DND-41 (cell line): ENCODE measurements at regions not wholly inside any gene's neighbourhood (a gene's known extent, or its start where the extent isn't known, plus 50 kb on each side); places are given as distances from the start of the nearest gene placed in this dataset.

Experiments
- ATAC-seq: fragments of 200-7000 bp; cut with Tn5 transposase; 3 replicates; pipeline ENCODE4 v1.9.1; 2021; ENCODE audit warnings: low read depth; ENCODE audit not compliant: insufficient read depth
- DNase-seq: peaks from one replicate; pipeline ENCODE4 v3.0.0-alpha.2; 2020
- H2AFZ ChIP-seq: 2 replicates; pipeline ENCODE4 v1.6.0; 2012; ENCODE audit warnings: low read depth, low read length
- H3K27ac ChIP-seq: 2 replicates; pipeline ENCODE4 v1.5.1; 2012; ENCODE audit warnings: low read length, inconsistent platforms
- H3K27me3 ChIP-seq: fragments of 200-600 bp; sonication (generic); 2 replicates; pipeline ENCODE4 v1.6.0; 2012; ENCODE audit warnings: low read length, mild to moderate bottlenecking, inconsistent platforms; ENCODE audit not compliant: insufficient read depth, poor library complexity
- H3K36me3 ChIP-seq: 2 replicates; pipeline ENCODE4 v1.5.1; 2012; ENCODE audit warnings: low read length, inconsistent platforms; ENCODE audit not compliant: insufficient read depth
- H3K4me1 ChIP-seq: 2 replicates; pipeline ENCODE4 v1.5.1; 2012; ENCODE audit warnings: mild to moderate bottlenecking, low read length; ENCODE audit not compliant: insufficient read depth
- H3K4me2 ChIP-seq: 2 replicates; pipeline ENCODE4 v1.6.0; 2012; ENCODE audit warnings: mild to moderate bottlenecking, moderate library complexity, low read length, inconsistent platforms; ENCODE audit not compliant: insufficient read depth
- H3K4me3 ChIP-seq, 2 experiments: fragments of 200-600 bp in 1 of 2; shearing (Covaris generic) in 1 of 2; 2 replicates each; pipeline ENCODE4 v1.5.1; 2012 to 2016; ENCODE audit warnings: inconsistent platforms in 2 of 2, low read length in 2 of 2, mild to moderate bottlenecking in 2 of 2, low read depth in 1 of 2, moderate library complexity in 1 of 2
- H3K79me2 ChIP-seq: 2 replicates; pipeline ENCODE4 v1.6.0; 2012; ENCODE audit warnings: low read length, inconsistent platforms; ENCODE audit not compliant: insufficient read depth
- H3K9ac ChIP-seq: 2 replicates; pipeline ENCODE4 v1.6.0; 2012; ENCODE audit warnings: low read depth, mild to moderate bottlenecking, inconsistent platforms, low read length, moderate library complexity
- H3K9me3 ChIP-seq: 2 replicates; pipeline ENCODE4 v1.5.1; 2012; ENCODE audit warnings: low read length, moderate library complexity, mild to moderate bottlenecking, inconsistent platforms; ENCODE audit not compliant: insufficient read depth, severe bottlenecking
- H4K20me1 ChIP-seq: 2 replicates; pipeline ENCODE4 v1.6.0; 2012; ENCODE audit warnings: low read length; ENCODE audit not compliant: insufficient read depth
- EZH2 ChIP-seq: IDR thresholded peaks from 3 replicates; pipeline ENCODE4 v1.6.1; 2012; ENCODE audit warnings: borderline replicate concordance, low read depth, mild to moderate bottlenecking, moderate library complexity, low read length, inconsistent platforms; ENCODE audit not compliant: severe bottlenecking
- TF ChIP-seq, protein P1 (sequence below): IDR thresholded peaks from 2 replicates; pipeline ENCODE4 v1.5.1; 2012; ENCODE audit warnings: borderline replicate concordance, low read length, moderate library complexity, mild to moderate bottlenecking; ENCODE audit not compliant: poor library complexity, severe bottlenecking; ENCODE audit errors: extremely low read depth

DNA sequence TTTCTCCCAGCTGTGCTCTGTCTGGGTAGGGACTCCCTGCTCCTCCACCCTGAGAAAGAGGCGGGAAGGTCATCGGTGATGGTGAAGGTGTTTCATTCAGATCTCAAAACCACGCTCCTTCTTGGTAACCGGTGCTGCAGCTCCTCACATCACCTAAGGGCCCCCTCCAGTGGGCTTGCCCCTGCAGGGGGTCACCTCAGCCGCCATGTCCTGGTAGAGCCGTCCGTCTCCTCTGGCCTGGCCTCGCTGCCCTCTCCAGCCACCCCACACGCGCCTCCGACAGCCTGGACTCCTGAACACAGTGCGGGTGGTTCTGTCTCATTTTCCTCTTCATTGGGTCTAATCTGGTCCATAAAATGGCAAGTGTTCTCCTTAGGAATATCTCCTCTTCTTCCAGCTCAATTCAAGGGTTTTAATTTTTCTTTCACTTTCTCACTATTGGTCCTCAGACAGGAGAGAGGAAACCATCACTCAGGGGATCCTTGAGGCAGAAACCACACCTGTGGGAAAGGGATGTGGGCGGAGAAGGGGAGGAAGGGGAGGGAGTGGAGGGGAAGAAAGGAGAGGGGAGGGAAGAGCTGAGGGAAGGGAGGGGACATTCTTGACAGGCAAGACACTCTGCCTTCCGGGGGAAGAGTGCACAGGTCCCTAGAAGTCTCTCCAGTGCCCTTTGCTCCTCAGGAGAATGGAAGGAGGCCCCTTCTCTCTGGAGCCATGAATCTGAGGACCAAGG lies 1338.4 kb downstream of the TBC1D22A start:
- peak overlapping the region; percentile 43 to 71 for H3K4me3 ChIP-seq
- peak; percentile 64 for ATAC-seq

DNA sequence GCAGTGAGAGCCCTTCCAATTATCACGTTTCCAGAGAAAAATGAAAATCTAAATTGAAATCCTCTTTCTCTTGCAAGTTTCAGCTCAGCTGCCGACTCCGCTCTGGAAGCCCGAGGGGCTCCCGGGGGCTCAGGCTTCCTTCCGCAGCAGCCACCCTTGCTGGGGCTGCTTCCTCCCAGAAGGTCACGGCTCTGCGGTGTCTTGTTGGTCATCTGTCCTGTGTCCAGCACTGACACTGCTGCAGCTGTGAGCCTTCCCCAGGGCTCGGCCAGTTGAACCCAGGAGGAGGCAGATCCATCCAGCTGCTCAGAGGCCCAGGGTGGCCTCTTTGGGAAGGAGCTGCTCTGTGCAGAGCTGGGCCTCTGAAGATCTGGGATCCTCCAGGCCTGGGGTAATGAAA lies 1337.2 kb downstream of the TBC1D22A start:
- H3K79me2 ChIP-seq, result peaks cover 41% of the 10 kb centered on the region
- H3K27ac ChIP-seq, result peak overlapping the region; percentile 100
- no peak overlapping the region for H2AFZ ChIP-seq
- peaks cover 7% of the 10 kb centered on the region; the same call in 1 of the 2 replicates for H3K36me3 ChIP-seq
- H4K20me1 ChIP-seq, result no peaks in the 10 kb centered on the region
- TF ChIP-seq, protein P1, sequence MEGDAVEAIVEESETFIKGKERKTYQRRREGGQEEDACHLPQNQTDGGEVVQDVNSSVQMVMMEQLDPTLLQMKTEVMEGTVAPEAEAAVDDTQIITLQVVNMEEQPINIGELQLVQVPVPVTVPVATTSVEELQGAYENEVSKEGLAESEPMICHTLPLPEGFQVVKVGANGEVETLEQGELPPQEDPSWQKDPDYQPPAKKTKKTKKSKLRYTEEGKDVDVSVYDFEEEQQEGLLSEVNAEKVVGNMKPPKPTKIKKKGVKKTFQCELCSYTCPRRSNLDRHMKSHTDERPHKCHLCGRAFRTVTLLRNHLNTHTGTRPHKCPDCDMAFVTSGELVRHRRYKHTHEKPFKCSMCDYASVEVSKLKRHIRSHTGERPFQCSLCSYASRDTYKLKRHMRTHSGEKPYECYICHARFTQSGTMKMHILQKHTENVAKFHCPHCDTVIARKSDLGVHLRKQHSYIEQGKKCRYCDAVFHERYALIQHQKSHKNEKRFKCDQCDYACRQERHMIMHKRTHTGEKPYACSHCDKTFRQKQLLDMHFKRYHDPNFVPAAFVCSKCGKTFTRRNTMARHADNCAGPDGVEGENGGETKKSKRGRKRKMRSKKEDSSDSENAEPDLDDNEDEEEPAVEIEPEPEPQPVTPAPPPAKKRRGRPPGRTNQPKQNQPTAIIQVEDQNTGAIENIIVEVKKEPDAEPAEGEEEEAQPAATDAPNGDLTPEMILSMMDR, result no peak
- TF ChIP-seq EZH2, result no peak
- H3K9me3 ChIP-seq, result no peaks in the 10 kb centered on the region
- peaks cover 69% of the 10 kb centered on the region for H3K4me1 ChIP-seq
- DNase-seq, result peak; percentile 44
- H3K9ac ChIP-seq, result peak overlapping the region; percentile 94
- H3K27me3 ChIP-seq, result no peaks in the 10 kb centered on the region
- peak overlapping the region; percentile 43 to 71; a peak in 3 of 4 replicates for H3K4me3 ChIP-seq
- no peak for ATAC-seq
- peak overlapping the region; percentile 84 for H3K4me2 ChIP-seq

More for the DNA sequence above, 1338.4 kb downstream of the TBC1D22A start:
- no peaks in the 10 kb centered on the region for H3K9me3 ChIP-seq
- no peaks in the 10 kb centered on the region for H3K27me3 ChIP-seq
- TF ChIP-seq, protein P1, result no peak
- TF ChIP-seq EZH2, result no peak
- H3K4me1 ChIP-seq, result peaks cover 62% of the 10 kb centered on the region
- peak overlapping the region; percentile 11 for H2AFZ ChIP-seq
- peak overlapping the region; percentile 100 for H3K27ac ChIP-seq
- H3K4me2 ChIP-seq, result peak overlapping the region; percentile 84
- H3K36me3 ChIP-seq, result peaks cover 7% of the 10 kb centered on the region; the same call in 1 of the 2 replicates
- peak overlapping the region; percentile 94 for H3K9ac ChIP-seq
- H4K20me1 ChIP-seq, result no peaks in the 10 kb centered on the region
- peak; percentile 93 for DNase-seq
- H3K79me2 ChIP-seq, result peaks cover 41% of the 10 kb centered on the region

DNA sequence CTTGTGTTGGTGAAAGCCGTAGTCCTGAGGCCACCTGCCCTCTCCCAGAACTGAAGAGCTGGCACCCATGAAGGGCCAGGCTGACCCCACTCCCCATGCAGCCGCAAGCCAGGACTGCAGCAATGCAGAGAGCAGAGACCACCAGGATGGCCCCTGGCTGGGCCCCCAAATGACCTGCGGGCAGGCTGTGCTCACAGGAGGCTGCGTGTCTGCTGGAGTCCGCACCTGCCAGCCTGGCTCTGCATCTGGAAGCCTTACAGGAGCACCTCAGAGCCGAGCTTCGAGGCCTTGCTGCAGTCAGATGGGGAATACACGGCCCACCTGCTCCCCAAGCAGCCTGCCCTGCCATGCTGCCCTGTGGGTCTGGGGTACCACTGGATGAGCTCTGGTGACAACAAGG lies 1336.8 kb downstream of the TBC1D22A start:
- Histone ChIP-seq H3K4me3 (peak overlapping the region; percentile 43 to 71; a peak in 3 of 4 replicates), H3K9me3 (no peaks in the 10 kb centered on the region), H3K4me1 (peaks cover 69% of the 10 kb centered on the region), H4K20me1 (no peaks in the 10 kb centered on the region), H2AFZ (peak overlapping the region; percentile 33; the same call in 1 of the 2 replicates), H3K79me2 (peaks cover 41% of the 10 kb centered on the region), H3K27ac (peak overlapping the region; percentile 100), H3K9ac (peak overlapping the region; percentile 94), H3K36me3 (peaks cover 7% of the 10 kb centered on the region; the same call in 1 of the 2 replicates), H3K4me2 (peak overlapping the region; percentile 84), H3K27me3 (no peaks in the 10 kb centered on the region)
- DNase-seq, result peak; percentile 68
- peak; percentile 31 for ATAC-seq
- no peak for TF ChIP-seq EZH2
- TF ChIP-seq, protein P1, result no peak
